Tibial nerve (tissue), 4 donors: ENCODE measurements at regions not wholly inside any gene's neighbourhood (a gene's known extent, or its start where the extent isn't known, plus 50 kb on each side); places are given as distances from the start of the nearest gene placed in this dataset.

Source experiments
- CTCF ChIP-seq, 5 experiments: fragments of 200-600 bp in 3 of 5; fragments of 450-650 bp in 2 of 5; sonication (generic) in 3 of 5; IDR thresholded peaks; one replicate each; pipeline ENCODE4 v1.5.1; 2016 to 2019; ENCODE audit warnings: antibody characterized with exemption in 5 of 5, mild to moderate bottlenecking in 3 of 5, moderate library complexity in 2 of 5
- EP300 ChIP-seq, 2 donors: sonication (generic); formaldehyde crosslinking; IDR thresholded peaks; one replicate each; pipeline ENCODE4 v1.6.1; 2017; ENCODE audit warnings: antibody characterized with exemption in 2 of 2, mild to moderate bottlenecking in 1 of 2
- POLR2A ChIP-seq, 2 donors: fragments of 450-650 bp; IDR thresholded peaks; one replicate each; pipeline ENCODE4 v1.6.1; 2017; ENCODE audit warnings: antibody characterized with exemption in 2 of 2, mild to moderate bottlenecking in 2 of 2, moderate library complexity in 2 of 2

GRCh38 chr18:27270508-27270907 is 85.4 kb upstream of the CHST9 start:
- TF ChIP-seq CTCF (IDR thresholded peaks at IDR 0.05) (no peak), POLR2A (IDR thresholded peaks at IDR 0.05) (no peak), EP300 (IDR thresholded peaks at IDR 0.05) (no peak)
